PC-3 (cell line): ENCODE measurements at regions not wholly inside any gene's neighbourhood (a gene's known extent, or its start where the extent isn't known, plus 50 kb on each side); places are given as distances from the start of the nearest gene placed in this dataset.

Source experiments
- ATAC-seq: fragments of 200-7000 bp; cut with Tn5 transposase; 2 replicates; pipeline ENCODE4 v1.9.1; 2020; ENCODE audit warnings: mild to moderate bottlenecking, moderate library complexity
- BruUV-seq: library from RNA; stranded (reverse); fragments of 400-500 nt; replicated peaks from 2 replicates; lab custom pipeline; 2021; lab: Mats Ljungman, UMichigan
- CTCF ChIA-PET: fragments of 300-600 bp; sonication (Branson Sonifier 250); formaldehyde crosslinking; loops from one replicate; lab custom pipeline; 2022; ENCODE audit warnings: antibody characterized with exemption; lab: Charles Lee
- POLR2A ChIA-PET: fragments of 300-600 bp; sonication (Branson Sonifier 250); formaldehyde crosslinking; loops from one replicate; lab custom pipeline; 2022; ENCODE audit warnings: antibody characterized with exemption; ENCODE audit not compliant: unreplicated experiment; lab: Charles Lee
- DNase-seq: peaks from one replicate; pipeline ENCODE4 v3.0.0-alpha.2; 2015
- H2AFZ ChIP-seq: fragments of 300-600 bp; sonication (generic); 2 replicates; pipeline ENCODE4 v1.6.0; 2016; ENCODE audit warnings: antibody characterized with exemption, low read length
- H3F3A ChIP-seq: fragments of 300-600 bp; sonication (generic); one replicate; pipeline ENCODE4 v1.6.0; 2017; ENCODE audit warnings: antibody characterized with exemption, low read length, control low read depth, mild to moderate bottlenecking; ENCODE audit not compliant: unreplicated experiment
- H3K27ac ChIP-seq: fragments of 300-600 bp; sonication (generic); 2 replicates; pipeline ENCODE4 v1.5.1; 2016; ENCODE audit warnings: mild to moderate bottlenecking, low read length
- H3K27me3 ChIP-seq: fragments of 300-600 bp; sonication (generic); 2 replicates; pipeline ENCODE4 v1.6.1; 2016; ENCODE audit warnings: low read length, mixed read lengths
- H3K36me3 ChIP-seq: fragments of 300-600 bp; sonication (generic); 2 replicates; pipeline ENCODE4 v1.6.1; 2016; ENCODE audit warnings: low read depth, mixed run types, low read length, mixed read lengths
- H3K4me1 ChIP-seq: fragments of 300-600 bp; sonication (generic); 2 replicates; pipeline ENCODE4 v1.5.1; 2016; ENCODE audit warnings: low read length; ENCODE audit not compliant: insufficient read depth
- H3K4me2 ChIP-seq: fragments of 300-600 bp; sonication (generic); 2 replicates; pipeline ENCODE4 v1.6.0; 2016; ENCODE audit warnings: low read length
- H3K4me3 ChIP-seq: fragments of 300-600 bp; sonication (generic); 2 replicates; pipeline ENCODE4 v1.5.1; 2016; ENCODE audit warnings: mild to moderate bottlenecking, low read length, mixed read lengths
- H3K79me2 ChIP-seq: fragments of 300-600 bp; sonication (generic); 2 replicates; pipeline ENCODE4 v1.6.1; 2017; ENCODE audit warnings: low read length, mixed read lengths
- H3K9ac ChIP-seq: fragments of 300-600 bp; sonication (generic); 2 replicates; pipeline ENCODE4 v1.6.0; 2016; ENCODE audit warnings: mild to moderate bottlenecking, low read length
- H3K9me2 ChIP-seq: fragments of 300-600 bp; sonication (generic); replicated peaks from 2 replicates; pipeline ENCODE4 v1.6.1; 2016; ENCODE audit warnings: mixed run types, low read length, mixed read lengths
- H3K9me3 ChIP-seq: fragments of 300-600 bp; sonication (generic); 2 replicates; pipeline ENCODE4 v1.6.1; 2016; ENCODE audit warnings: low read length, mixed read lengths
- H4K20me1 ChIP-seq: fragments of 300-600 bp; sonication (generic); 2 replicates; pipeline ENCODE4 v1.6.1; 2016; ENCODE audit warnings: low read length, mixed read lengths
- EZH2 ChIP-seq: fragments of 300-600 bp; sonication (generic); IDR thresholded peaks from one replicate; pipeline ENCODE4 v1.6.1; 2017; ENCODE audit warnings: antibody characterized with exemption, mild to moderate bottlenecking, low read length; ENCODE audit not compliant: unreplicated experiment
- EZH2phosphoT487 ChIP-seq: fragments of 300-600 bp; sonication (generic); IDR thresholded peaks from 2 replicates; pipeline ENCODE4 v1.6.1; 2018; ENCODE audit warnings: mild to moderate bottlenecking, antibody characterized with exemption, low read length, borderline replicate concordance
- intact Hi-C: fragments of 100-400 bp; cut with micrococcal nuclease; formaldehyde crosslinking; loops from 2 replicates; pipeline ENCODE4 v1.9.0; 2023
- TF ChIP-seq, protein P1 (sequence below): fragments of 300-600 bp; sonication (generic); conservative IDR thresholded peaks from 2 replicates; pipeline ENCODE4 v1.5.1; 2017; ENCODE audit warnings: antibody characterized with exemption, low read depth, mild to moderate bottlenecking, low read length

DNA sequence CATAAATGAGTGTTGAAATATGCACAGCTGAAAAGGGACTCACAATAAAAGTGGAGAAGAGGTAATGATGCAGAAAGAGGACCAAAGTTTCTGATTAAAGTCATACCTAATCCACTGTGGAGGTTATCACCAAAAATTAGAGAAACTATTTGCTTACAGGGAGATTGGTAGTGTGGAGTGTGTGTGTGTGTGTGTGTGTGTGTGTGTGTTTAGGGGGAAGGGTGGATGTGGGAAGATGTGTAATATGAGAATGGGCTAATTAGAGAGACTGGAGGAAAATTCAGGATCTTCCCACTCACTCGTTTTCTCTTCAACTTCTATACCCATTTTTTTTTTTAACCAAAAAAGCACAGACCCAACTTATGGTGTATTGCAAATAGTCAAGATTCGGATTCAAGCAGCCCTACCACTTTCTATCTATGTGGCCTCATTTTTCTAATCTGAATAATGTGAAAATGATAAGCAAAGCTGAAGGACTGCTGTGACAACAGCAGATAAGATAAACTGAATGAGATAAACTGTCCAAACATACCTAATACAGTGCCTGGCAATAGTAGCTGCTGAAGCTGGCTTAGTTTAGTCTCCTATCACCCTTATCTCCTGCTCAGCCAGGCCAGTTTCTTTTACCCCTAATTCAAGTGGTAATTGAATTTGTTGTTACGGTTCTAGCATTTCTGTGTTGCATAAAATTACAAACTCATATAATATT is 501.1 kb downstream of the KDM4C start:
- TF ChIP-seq, protein P1, sequence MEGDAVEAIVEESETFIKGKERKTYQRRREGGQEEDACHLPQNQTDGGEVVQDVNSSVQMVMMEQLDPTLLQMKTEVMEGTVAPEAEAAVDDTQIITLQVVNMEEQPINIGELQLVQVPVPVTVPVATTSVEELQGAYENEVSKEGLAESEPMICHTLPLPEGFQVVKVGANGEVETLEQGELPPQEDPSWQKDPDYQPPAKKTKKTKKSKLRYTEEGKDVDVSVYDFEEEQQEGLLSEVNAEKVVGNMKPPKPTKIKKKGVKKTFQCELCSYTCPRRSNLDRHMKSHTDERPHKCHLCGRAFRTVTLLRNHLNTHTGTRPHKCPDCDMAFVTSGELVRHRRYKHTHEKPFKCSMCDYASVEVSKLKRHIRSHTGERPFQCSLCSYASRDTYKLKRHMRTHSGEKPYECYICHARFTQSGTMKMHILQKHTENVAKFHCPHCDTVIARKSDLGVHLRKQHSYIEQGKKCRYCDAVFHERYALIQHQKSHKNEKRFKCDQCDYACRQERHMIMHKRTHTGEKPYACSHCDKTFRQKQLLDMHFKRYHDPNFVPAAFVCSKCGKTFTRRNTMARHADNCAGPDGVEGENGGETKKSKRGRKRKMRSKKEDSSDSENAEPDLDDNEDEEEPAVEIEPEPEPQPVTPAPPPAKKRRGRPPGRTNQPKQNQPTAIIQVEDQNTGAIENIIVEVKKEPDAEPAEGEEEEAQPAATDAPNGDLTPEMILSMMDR, result no peak
- TF ChIP-seq EZH2 (no peak), EZH2phosphoT487 (no peak)
- no peaks in the 10 kb centered on the region for H3K9me2 ChIP-seq
- ChIA-PET CTCF (no interaction called here), POLR2A (no interaction called here)
- no peaks in the 10 kb centered on the region for H3K27me3 ChIP-seq
- H3K79me2 ChIP-seq, result no peaks in the 10 kb centered on the region
- BruUV-seq, result no TSS peak
- no peak overlapping the region for H3K4me2 ChIP-seq
- ATAC-seq, result no peak
- H2AFZ ChIP-seq, result no peak overlapping the region
- H3K9me3 ChIP-seq, result no peaks in the 10 kb centered on the region
- no peaks in the 10 kb centered on the region for H3K4me1 ChIP-seq
- no peaks in the 10 kb centered on the region; the same call in 1 of the 2 replicates for H3K36me3 ChIP-seq
- H3K4me3 ChIP-seq, result no peak overlapping the region
- DNase-seq, result no peak
- no peaks in the 10 kb centered on the region for H3F3A ChIP-seq
- no peak overlapping the region for H3K27ac ChIP-seq
- intact Hi-C loops, result no loop called here
- no peaks in the 10 kb centered on the region for H4K20me1 ChIP-seq
- no peak overlapping the region for H3K9ac ChIP-seq

DNA sequence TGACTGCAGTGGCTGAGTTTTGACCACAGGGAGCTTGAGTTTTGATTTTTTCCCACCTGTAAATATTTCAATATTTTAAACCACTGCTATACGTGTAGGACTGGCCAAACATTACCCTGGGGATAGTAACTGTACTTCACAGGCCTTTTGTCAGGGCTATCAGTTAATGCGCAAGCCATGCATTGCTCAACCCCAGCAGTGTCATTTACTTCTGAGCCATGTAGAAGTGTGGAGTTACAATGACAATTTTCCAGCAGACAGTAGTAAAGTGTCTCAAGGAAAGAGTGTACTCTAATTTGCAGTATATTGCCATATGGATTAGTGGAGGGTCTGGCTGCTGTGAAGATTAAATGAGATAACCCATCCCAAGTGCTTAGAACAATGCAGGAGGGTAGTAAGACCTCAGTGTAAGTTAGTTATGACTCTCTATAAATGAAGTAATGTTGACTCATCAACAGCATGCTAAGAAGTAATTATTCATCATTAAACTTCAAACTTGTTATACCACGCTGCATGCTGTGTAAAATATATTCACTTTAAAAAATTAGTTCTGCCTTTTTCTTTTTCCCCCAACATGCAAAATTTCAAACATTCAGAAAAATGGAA is 489.2 kb downstream of the KDM4C start:
- TF ChIP-seq, protein P1, result no peak
- TF ChIP-seq EZH2 (no peak), EZH2phosphoT487 (no peak)
- intact Hi-C loops, result no loop called here
- no TSS peak for BruUV-seq
- ChIA-PET POLR2A (no interaction called here), CTCF (no interaction called here)
- no peaks in the 10 kb centered on the region for H3K9me2 ChIP-seq
- no peak overlapping the region for H3K4me3 ChIP-seq
- no peak for ATAC-seq
- H3K9me3 ChIP-seq, result no peaks in the 10 kb centered on the region
- no peaks in the 10 kb centered on the region for H3K27me3 ChIP-seq
- H3K36me3 ChIP-seq, result no peaks in the 10 kb centered on the region
- H3K4me1 ChIP-seq, result 0 out of 2 replicates have a peak, but pooled peaks cover 8% of the 10 kb centered on the region
- no peak for DNase-seq
- no peaks in the 10 kb centered on the region for H3F3A ChIP-seq
- H2AFZ ChIP-seq, result no peak overlapping the region
- H3K9ac ChIP-seq, result no peak overlapping the region
- H4K20me1 ChIP-seq, result no peaks in the 10 kb centered on the region
- H3K27ac ChIP-seq, result no peak overlapping the region
- H3K79me2 ChIP-seq, result no peaks in the 10 kb centered on the region
- no peak overlapping the region for H3K4me2 ChIP-seq
